ENCODE measurements at regions not wholly inside any gene's neighbourhood (a gene's known extent, or its start where the extent isn't known, plus 50 kb on each side); places are given as distances from the start of the nearest gene placed in this dataset.
"Not testable (repeated sequence)": the region's sequence is repeated elsewhere in the genome, so short reads cannot be mapped to it uniquely, and the experiment has no call there.

DNA sequence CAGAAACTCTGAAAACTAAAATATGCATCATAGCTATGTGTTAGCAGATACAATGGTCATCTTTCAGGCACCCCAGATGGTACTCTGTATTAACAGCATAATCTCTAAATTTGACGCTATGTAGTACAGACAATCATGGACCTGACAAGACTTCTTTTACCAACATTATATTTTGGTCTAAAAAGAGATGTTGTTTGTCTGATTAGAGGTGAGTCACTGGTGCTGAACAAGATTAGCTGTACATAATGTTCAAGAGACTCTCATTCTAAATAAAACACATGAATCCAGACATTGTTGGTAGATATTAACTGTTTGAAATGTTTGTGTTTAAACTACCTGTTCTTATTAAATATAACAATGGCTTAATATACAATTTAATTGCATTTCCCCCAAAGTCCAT is 146.4 kb upstream of the LMNTD1 start:
- CTCF ChIA-PET: no interaction called here
- POLR2A ChIA-PET: no interaction called here
- DNase-seq (ENCODE audit: extremely low spot score): no peak
- TF ChIP-seq, protein P1, sequence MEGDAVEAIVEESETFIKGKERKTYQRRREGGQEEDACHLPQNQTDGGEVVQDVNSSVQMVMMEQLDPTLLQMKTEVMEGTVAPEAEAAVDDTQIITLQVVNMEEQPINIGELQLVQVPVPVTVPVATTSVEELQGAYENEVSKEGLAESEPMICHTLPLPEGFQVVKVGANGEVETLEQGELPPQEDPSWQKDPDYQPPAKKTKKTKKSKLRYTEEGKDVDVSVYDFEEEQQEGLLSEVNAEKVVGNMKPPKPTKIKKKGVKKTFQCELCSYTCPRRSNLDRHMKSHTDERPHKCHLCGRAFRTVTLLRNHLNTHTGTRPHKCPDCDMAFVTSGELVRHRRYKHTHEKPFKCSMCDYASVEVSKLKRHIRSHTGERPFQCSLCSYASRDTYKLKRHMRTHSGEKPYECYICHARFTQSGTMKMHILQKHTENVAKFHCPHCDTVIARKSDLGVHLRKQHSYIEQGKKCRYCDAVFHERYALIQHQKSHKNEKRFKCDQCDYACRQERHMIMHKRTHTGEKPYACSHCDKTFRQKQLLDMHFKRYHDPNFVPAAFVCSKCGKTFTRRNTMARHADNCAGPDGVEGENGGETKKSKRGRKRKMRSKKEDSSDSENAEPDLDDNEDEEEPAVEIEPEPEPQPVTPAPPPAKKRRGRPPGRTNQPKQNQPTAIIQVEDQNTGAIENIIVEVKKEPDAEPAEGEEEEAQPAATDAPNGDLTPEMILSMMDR (IDR thresholded peaks at IDR 0.05; ENCODE audit: control extremely low read depth, extremely low read depth, low read depth, missing control alignments): no peak

DNA sequence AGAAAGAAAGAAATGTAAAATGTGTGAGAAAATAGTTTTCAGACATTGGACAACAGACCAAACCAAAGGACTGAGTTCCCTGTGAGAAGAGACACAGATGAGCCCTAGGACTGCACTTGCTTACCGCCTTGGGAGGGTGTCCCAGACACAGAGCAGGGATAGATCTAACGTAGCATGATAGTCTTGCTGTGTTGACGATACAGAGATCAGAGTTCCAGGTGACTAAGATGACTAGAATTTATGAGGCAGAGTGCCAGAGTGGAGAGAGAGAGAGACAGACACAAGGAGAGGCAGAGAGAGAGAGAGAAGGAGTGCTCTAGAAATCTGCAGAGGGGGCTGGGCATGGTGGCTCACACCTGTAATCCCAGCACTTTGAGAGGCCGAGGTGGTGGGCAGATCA is 148.2 kb upstream of the LMNTD1 start:
- POLR2A ChIA-PET: no interaction called here
- TF ChIP-seq, protein P1 (IDR thresholded peaks at IDR 0.05; ENCODE audit: control extremely low read depth, extremely low read depth, low read depth, missing control alignments): no peak
- CTCF ChIA-PET: no interaction called here
- no peak for DNase-seq (ENCODE audit: extremely low spot score)

DNA sequence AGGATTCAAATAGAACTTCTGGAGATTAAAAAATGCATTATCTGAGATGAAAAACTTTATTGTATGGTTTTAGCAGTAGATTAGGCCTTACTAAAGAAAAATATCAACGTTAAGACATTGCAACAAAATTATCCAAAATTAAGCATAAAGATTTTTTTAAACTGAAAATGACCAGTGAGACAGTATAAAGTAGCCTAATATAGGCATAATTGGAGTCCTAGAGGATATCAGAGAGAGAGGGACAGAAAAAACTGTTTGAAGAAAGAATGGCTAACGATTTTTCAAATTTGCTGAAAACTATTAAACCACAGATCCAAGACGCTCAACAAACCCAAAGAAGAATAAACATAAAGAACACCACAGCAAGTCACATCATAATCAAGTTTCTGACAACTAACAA is 149.5 kb upstream of the LMNTD1 start:
- ChIA-PET POLR2A (no interaction called here), CTCF (no interaction called here)
- TF ChIP-seq, protein P1 (IDR thresholded peaks at IDR 0.05; ENCODE audit: control extremely low read depth, extremely low read depth, low read depth, missing control alignments): no peak
- DNase-seq (ENCODE audit: extremely low spot score): no peak

DNA sequence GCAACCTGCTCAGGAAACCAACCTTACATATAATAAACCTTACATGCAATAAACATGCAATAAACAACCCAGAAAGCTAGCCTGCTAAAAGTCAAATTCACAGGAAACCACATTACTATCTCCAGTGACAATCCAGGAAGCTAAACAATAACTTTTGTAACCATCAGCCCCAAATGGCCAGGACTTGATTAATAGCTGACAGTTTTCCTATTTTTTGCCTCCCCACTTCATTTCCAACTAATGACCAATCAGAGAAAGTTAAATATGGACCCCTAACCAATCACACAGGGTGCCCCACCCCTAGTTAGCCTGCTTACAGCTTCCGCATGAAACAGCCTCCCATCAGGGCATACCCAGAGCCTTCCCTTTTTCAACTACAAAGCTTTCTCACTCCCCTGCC is 152.2 kb upstream of the LMNTD1 start:
- ChIA-PET CTCF (interaction anchor here (1.0 kb wide), 1 partner anchor 19 kb away, joined by 3 read pairs; no protein-coding TSS in a partner anchor), POLR2A (no interaction called here)
- DNase-seq (ENCODE audit: extremely low spot score): no peak
- TF ChIP-seq, protein P1 (IDR thresholded peaks at IDR 0.05; ENCODE audit: control extremely low read depth, extremely low read depth, low read depth, missing control alignments): no peak

DNA sequence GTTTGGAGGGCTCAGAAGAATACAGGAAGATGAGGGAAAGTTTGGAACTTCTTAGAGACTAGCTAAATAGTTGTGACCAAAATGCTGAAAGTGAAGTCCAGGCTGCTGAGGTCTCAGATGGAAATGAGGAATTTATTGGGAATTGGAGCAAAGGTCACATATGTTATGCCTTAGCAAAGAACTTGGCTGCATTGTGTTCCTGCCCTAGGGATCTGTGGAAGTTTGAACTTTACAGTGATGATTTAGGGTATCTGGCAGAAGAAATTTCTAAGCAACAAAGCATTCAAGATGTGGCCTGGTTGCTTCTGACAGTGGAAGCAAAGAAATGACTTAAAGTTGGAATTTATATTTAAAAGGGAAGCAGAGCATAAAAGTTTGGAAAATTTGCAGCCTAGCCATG is 153.6 kb upstream of the LMNTD1 start:
- CTCF ChIA-PET: interaction anchor here (1.0 kb wide), 1 partner anchor 17 kb away, joined by 3 read pairs; no protein-coding TSS in a partner anchor
- DNase-seq (ENCODE audit: extremely low spot score); POLR2A ChIA-PET: not testable (repeated sequence)

DNA sequence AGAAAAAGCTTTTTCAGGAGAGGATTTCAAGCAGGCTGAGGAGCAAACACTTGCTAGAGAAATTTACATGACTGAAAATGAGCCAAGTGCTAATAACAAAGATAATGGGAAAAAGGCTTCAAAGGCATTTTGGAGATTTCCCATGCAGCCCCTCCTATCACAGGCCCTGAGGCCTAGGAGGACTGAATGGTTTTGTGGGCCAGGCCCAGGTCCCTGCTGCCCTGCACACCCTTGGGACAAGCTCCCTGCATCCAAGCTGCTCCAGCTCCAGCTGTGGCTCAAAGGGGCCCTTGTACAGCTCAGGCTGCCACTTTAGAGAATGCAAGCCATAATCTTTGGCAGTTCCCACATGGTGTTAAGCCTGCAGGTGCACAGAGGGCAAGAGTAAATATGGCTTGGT is 154.0 kb upstream of the LMNTD1 start:
- ChIA-PET POLR2A (no interaction called here), CTCF (no interaction called here)
- TF ChIP-seq, protein P1 (IDR thresholded peaks at IDR 0.05; ENCODE audit: control extremely low read depth, extremely low read depth, low read depth, missing control alignments): no peak
- no peak for DNase-seq (ENCODE audit: extremely low spot score)

DNA sequence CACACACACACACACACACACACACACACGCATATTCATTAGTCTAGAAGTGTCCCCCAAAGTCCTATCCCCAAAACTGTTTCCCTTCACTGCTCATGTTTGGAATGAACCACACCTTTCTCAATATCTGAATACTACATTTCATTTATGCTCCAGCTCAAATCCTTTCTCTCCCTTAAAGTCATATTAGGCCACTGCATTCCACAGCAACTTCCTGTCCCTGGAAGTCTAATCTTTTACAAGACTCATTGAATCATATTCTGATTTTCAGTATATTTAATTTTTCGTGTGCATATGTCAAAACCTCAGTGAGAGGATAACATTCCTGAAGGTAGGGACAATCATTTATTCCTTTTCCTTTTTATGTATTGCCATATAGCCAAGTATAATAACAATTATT is 155.6 kb upstream of the LMNTD1 start:
- no peak for DNase-seq (ENCODE audit: extremely low spot score)
- TF ChIP-seq, protein P1 (IDR thresholded peaks at IDR 0.05; ENCODE audit: control extremely low read depth, extremely low read depth, low read depth, missing control alignments): no peak
- CTCF ChIA-PET: no interaction called here
- POLR2A ChIA-PET: no interaction called here
